ENCODE measurements at regions not wholly inside any gene's neighbourhood (a gene's known extent, or its start where the extent isn't known, plus 50 kb on each side); places are given as distances from the start of the nearest gene placed in this dataset.

GRCh38 chr13:74523057-74523456 lies 388.9 kb upstream of the KLF12 start:
- DNase-seq (ENCODE audit: low read depth): no peak
- TF ChIP-seq CTCF (IDR thresholded peaks at IDR 0.05; ENCODE audit: control insufficient read depth, insufficient read depth, low read depth, low read length, missing control alignments): no peak
- H3K4me3 ChIP-seq (ENCODE audit: control insufficient read depth, low read depth, low read length): no peak overlapping the region

GRCh38 chr13:74511523-74511922 lies 377.3 kb upstream of the KLF12 start:
- no peak for DNase-seq (ENCODE audit: low read depth)
- no peak for TF ChIP-seq CTCF (IDR thresholded peaks at IDR 0.05; ENCODE audit: control insufficient read depth, insufficient read depth, low read depth, low read length, missing control alignments)
- H3K4me3 ChIP-seq (ENCODE audit: control insufficient read depth, low read depth, low read length): no peak overlapping the region

- peak; percentile 46 for DNase-seq (ENCODE audit: low read depth)
- no peak for TF ChIP-seq CTCF (IDR thresholded peaks at IDR 0.05; ENCODE audit: control insufficient read depth, insufficient read depth, low read depth, low read length, missing control alignments)
- H3K4me3 ChIP-seq (ENCODE audit: control insufficient read depth, low read depth, low read length): no peak overlapping the region
These were observed 353.0 kb upstream of the KLF12 start for GRCh38 chr13:74487091-74487722.

- no peak for DNase-seq (ENCODE audit: low read depth)
- TF ChIP-seq CTCF (IDR thresholded peaks at IDR 0.05; ENCODE audit: control insufficient read depth, insufficient read depth, low read depth, low read length, missing control alignments): no peak
- no peak overlapping the region for H3K4me3 ChIP-seq (ENCODE audit: control insufficient read depth, low read depth, low read length)
These were observed 351.6 kb upstream of the KLF12 start for GRCh38 chr13:74485757-74486156.

- H3K4me3 ChIP-seq (ENCODE audit: control insufficient read depth, low read depth, low read length): no peak overlapping the region
- no peak for TF ChIP-seq CTCF (IDR thresholded peaks at IDR 0.05; ENCODE audit: control insufficient read depth, insufficient read depth, low read depth, low read length, missing control alignments)
- DNase-seq (ENCODE audit: low read depth): no peak
These were observed 344.9 kb upstream of the KLF12 start for GRCh38 chr13:74479124-74479523.

GRCh38 chr13:74476788-74477187 lies 342.6 kb upstream of the KLF12 start:
- H3K4me3 ChIP-seq (ENCODE audit: control insufficient read depth, low read depth, low read length): no peak overlapping the region
- TF ChIP-seq CTCF (IDR thresholded peaks at IDR 0.05; ENCODE audit: control insufficient read depth, insufficient read depth, low read depth, low read length, missing control alignments): no peak
- no peak for DNase-seq (ENCODE audit: low read depth)

- DNase-seq (ENCODE audit: low read depth): no peak
- H3K4me3 ChIP-seq (ENCODE audit: control insufficient read depth, low read depth, low read length): no peak overlapping the region
These were observed 342.2 kb upstream of the KLF12 start for GRCh38 chr13:74476365-74476764.

More at GRCh38 chr13:74476365-74476764, 342.2 kb upstream of the KLF12 start:
- TF ChIP-seq CTCF (IDR thresholded peaks at IDR 0.05; ENCODE audit: control insufficient read depth, insufficient read depth, low read depth, low read length, missing control alignments): no peak
